Stimulated activated CD4-positive, alpha-beta T cell treated with anti-CD3 and anti-CD28 coated beads, TNF-alpha, amount 100 ng/mL, for 24 hours (primary cell): ENCODE measurements at regions not wholly inside any gene's neighbourhood (a gene's known extent, or its start where the extent isn't known, plus 50 kb on each side); places are given as distances from the start of the nearest gene placed in this dataset.

Experiments
- DNase-seq, 3 experiments: peaks; one replicate each; pipeline ENCODE4 v3.0.0-alpha.2; 2020; ENCODE audit warnings: low read depth in 3 of 3

DNA sequence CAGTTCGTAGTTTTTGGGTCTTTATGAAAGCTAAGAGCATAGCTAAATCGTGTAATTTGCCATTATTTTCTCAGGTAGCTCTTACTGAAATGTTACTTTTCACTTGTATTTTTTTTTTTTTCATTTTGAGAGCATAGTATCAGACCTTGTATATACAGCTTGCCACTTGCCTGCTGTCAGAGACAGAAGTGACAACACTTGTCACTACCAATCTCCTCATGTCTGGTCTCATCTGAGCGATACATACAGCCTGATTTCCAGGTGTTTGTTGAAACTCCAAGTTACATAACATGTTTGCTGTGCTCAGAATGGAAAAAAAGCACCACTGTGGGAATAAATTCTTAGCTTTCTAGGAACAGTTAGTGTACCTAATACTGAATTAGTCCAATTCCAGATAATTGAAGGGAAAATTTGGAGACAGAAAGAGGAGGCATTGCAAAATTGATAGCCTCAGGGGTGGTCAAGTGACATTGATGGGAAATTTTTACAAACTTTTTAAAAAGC lies 621.4 kb upstream of the PKN2 start:
- DNase-seq, result no peak

DNA sequence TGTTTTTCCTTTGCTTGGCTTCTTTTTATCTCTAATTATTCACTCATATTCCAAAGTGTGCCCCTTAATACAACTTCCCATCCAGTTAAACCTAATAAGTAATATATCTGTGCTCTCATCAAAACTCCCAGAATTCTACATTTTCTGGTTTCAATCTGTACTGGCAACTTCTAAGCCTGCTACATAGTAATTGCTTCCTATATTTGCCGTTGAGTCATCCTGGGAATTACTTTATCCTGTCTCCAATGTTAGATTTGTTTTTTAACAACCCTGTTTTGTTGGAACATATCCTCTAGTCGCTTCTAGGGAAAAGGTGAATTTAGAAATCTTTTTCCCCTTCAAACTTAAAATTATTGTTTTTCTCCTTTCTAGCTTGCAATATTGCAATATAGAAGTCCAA lies 620.5 kb upstream of the PKN2 start:
- DNase-seq, result no peak

DNA sequence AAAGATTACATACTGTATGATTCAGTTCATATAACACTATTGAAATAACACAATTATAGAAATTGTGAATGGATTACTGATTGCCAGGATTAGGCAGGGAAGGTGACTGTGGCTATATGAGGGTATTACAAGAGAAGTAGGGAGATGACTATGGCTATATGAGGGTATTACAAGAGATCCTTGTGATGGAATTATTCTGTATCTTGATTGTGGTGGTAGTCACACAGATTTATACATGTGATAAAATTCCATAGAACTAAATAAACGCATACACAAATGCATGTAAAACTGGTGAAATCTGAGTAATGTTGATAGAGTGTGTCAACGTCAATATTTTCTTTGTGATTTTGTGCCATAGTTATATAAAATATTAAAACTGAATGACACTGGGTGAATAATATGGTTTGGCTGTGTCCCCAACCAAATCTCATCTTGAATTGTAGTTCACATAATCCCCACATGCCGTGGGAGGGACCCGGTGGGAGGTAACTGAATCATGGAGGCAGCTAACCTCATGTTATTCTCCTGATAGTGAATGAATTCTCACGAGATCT lies 615.6 kb upstream of the PKN2 start:
- no peak for DNase-seq

DNA sequence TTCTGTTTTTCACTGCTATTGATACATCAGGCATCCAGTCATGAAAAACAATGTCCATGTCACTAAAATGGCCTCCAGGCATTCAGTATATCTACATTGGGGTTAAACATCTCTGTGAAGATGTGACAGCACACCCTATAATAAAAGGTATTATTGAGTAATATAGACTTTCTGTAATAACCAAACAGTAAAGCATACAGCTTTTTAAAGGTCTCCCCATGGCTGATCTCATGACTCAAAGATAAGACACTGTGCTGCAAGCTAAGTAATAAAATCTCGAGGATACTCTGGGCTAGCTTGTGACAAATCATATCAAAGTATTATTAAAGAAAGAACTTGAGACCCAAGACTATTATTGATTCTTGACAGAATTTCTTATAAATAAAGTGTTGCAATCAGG lies 613.1 kb upstream of the PKN2 start:
- no peak for DNase-seq

DNA sequence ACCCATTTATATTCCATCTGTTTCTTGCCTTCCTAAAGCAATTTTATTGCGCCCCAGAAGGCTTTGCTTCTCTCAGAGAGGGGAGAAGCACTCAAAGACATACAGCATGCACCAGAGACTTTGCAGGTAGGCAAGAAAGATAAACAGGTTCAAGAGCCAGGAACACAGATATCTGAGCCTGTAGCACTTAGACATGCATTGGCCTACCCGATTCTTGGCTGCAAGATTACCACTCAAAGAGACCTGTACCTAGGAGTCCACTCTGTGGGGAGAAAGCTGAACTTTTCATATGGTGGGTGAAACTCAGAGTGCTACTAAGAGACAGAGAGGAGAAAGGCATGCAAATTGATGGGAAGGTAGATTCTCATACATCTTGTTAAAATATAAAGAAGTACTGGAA lies 609.4 kb upstream of the PKN2 start:
- DNase-seq, result no peak

DNA sequence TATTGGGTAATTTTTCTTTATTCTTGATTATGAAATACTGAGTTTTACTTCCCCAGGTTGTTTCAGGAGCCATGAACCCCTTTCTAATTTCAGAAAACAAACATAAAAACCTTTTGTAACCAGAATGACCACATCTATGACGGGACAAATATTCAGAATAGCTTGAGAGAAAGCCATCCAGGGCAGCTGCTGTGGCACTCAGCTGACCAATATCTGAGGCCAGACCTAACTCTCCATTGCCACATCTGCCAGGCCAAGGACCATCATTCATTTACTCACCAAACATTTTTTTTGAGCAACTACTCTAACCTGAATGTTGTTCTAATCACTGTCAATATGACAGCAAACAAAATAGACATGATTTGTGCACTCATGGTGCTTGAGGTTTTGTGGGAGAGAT lies 608.3 kb upstream of the PKN2 start:
- no peak for DNase-seq

DNA sequence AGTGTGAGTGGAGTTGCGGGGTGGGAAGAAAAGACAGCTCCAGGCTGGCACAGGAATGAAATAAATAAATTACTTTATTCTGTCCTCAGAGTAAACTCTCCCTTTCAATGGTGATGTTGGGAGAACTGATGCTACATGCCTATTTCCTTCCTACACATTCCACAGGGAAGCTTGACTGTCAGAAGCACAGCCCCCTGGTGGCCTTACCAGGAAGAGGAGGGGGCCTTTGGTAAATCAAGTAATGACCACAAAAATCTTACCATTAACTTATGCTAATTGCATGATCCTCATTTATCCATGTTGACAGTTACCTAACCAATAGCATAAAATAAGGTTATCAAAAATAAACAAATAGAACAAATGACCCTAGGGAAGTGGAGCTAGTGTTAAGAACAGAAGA lies 605.0 kb upstream of the PKN2 start:
- DNase-seq, result no peak

DNA sequence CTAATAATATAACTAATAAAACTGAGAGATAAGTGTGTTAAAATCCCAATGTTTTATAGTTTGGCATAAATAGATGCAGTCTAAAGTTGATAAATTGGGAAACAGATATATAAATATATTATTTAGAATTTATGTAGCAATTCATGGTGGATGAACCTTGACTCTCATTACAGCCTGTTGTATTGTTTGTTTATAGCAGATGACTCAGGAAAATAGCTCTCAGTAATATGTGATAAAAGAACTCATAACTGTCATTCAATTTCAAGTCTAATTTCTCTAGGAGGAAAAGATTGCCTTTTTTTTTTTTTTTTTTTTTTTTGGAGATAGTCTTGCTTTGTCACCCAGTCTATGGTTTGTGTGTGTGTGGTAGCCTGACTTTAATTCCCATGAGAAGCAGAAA lies 603.2 kb upstream of the PKN2 start:
- no peak for DNase-seq

DNA sequence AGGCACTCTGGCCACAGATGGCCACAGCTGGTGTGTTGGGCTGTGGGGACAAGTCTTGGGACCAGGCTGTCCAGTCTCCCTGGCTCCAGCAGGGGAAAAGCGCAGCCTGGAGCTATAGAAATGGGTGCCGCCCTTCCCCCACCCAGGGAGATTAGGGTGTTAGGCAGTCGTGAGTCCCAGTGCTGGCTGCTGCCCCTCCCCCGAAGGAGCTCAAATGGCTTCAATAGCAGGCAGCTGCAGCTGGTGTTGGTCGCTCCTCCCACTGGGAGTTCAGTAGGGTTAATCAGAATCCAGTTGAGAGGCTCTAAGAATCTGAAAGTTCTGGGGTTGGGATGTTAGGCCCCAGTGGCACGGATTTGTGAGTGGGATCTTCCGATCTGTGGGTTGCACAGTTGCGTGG lies 595.6 kb upstream of the PKN2 start:
- DNase-seq, result no peak

DNA sequence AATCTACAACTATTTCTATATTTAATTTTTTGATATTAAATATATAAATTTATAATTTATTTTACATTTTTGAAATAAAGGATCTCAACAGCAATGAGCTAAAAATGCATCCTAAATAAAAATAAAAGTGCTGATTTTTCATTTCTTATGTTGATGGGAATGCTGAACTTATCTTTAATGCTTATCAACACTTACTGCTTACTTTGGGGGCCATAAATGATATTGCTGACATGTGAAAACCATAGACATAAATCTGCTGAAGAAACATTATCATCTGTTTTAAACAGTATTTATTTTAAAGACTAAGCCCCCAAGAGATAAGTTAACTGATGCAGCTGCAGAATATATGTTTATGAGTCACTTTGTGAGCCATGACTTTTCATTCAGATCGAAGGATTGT lies 594.1 kb upstream of the PKN2 start:
- no peak for DNase-seq

DNA sequence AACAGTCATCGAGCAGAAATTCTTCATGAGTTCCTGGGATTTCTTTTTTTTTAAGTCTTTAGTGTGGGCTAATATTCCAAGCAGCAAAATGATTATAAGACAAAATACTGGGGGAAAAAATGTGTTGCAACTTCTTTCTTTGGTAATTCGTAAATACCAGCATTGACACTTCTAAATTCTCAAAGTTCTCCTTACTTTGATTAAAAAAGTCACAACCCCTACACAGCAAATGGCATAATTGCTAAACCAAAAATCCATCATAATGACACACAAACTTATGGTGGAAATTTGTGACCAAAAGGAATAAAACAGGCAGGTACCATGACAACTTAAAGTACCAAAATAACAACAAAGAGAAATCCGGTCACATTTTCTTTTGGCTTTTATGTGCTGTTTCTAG lies 585.2 kb upstream of the PKN2 start:
- DNase-seq, result no peak

DNA sequence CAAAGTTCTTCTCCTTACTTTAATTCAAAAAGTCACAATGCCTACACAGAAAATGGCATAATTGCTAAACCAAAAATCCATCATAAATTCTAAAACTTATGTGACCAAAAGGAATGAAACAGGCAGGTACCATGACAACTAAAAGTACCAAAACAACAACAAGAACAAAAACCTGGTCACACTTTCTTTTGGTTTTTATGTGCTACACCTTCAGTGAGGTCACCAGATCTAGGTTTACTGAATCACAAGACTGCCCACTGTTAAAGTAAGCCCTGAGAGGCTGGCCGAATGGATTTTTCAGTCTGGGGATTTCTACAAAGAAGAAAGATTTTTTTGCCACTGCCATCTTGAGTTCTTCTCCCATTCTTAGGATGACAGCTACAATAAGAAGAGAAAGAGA lies 583.0 kb upstream of the PKN2 start:
- no peak for DNase-seq

DNA sequence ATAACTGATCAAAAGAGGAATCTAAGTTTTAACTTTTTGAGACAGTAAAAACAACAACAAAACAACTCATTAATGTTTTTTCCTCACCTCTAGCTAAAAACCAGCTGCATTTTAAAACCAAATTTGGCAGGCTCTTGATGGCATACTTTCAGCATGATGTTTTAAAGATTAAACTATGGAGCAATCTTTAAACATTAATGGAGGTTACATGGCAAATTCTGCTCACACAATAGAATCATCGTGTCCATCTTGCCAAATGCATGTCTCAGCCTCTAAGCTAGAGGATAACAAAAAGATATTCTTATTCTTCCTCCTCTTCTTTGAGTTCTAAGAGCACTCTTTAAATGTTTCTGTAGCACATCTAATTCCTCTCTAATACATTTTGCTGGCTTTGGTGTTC lies 579.8 kb upstream of the PKN2 start:
- DNase-seq, result no peak

DNA sequence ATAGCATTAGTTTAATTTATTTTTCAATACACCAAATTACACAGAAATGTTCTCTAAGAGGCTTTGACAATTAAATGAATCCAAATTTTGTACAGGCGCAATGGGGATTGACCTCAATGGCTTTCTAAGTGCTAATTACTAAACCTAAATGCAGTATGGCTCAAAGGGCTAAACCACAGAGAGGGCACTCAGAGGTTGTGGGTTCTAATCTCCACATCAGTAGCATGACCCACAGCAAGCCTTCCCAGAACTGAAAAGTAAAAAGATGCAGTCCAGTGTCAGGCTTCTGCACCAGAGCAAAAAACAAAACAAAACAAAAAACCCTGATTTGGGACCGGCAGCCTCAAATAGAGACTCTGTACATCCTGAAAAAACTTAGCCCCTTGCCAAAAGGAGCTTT lies 579.2 kb upstream of the PKN2 start:
- DNase-seq, result no peak

DNA sequence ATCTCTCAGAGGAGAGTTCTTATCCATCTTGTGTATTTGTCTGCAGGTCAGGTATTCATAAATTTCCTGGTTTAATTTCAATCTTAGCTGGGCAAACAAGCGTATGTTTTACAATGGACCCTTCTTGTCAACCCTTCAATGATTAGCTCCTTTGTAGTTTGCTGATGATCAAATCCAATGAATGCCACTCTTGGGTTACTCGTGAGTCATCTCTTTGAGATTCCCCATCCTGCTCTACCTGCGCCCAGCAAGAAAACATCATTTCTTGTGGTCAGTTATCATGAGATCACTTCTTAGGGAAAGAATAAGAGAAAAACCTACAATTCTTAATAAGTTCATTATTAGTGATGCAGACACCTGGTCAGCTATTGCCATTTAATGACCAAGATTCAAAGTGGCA lies 572.3 kb upstream of the PKN2 start:
- no peak for DNase-seq

DNA sequence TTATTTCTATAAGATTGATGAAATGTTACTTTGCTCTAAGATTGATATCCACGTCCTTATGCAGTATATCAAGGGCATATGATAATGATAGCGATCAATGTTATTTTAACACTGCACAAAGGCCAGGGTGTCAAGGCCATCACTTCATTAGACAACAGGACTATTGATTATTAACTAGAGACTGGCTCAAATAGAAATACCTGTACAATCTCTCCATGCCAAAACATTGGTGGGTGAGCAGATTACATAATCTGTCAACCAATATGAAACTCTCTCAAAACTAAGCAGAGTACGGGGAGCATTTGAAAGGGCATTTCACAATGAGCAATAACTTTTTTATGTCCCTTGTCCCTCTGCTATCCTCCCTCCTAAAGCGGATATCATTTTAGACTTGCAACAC lies 566.5 kb upstream of the PKN2 start:
- DNase-seq, result no peak

DNA sequence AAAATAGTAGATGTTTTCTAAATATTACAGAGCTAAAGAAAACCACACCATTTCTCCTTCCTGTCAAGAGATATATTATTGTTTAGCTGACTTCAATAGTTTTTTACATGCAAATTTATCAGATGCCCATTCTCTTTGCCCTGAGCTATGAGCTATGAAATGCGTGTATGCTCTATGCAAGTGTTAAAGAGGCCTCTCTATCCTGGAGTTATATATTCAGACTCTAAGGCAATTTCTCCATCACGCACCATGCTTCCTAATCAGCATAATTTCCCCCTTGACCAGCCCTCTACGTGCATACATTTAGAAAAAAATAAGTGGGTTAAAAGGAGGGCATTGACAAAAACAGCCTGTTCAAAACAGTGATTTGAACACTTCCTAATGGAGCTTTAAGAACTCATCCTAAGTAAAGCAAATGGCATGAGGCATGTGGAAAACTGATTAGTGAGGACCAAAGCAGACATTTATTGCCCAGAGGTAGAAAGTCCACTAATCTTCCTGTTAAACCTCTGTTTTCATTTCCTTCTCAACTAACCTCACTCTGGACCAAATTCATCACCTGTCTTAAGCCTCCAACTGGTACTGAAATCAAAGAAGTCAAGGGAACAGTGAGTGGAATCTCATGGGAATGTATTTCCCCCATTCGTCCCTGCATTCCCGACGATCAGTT lies 565.8 kb upstream of the PKN2 start:
- DNase-seq, result no peak

DNA sequence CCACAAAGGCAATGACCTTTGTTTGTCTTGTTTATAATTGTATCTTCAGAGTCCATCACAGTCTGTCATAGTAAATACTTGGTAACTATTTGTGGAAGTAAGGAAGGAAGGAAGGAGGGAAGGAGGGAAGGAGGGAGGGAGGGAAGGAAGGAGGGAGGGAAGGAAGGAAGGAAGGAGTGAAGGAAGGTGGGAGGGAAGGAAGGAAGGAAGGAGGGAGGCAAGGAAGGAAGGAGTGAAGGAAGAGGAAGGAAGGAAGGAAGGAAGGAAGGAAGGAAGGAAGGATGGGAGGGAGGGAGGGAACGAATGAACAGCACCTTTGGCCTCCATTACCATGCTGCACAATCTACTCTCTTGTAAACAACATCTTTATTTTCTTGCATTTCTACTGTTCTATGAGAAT lies 559.5 kb upstream of the PKN2 start:
- no peak for DNase-seq

DNA sequence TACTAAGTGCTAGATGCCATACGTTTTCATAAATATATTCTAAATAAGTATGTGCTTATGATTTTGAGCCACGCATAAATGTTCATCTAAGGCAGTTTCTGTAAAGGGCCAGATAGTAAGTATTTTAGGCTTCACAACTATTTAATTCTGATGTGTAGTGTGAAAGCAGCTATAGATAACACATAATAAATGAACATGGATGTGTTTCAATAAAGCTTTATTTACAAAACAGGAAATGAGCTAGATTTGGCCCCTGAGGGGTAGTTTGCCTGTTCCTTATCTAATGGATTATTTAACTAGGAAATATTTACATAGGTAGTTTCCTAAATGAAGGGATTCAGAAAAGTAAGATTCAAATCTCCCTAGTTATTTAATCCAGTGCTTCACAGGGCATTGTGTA lies 557.6 kb upstream of the PKN2 start:
- no peak for DNase-seq

DNA sequence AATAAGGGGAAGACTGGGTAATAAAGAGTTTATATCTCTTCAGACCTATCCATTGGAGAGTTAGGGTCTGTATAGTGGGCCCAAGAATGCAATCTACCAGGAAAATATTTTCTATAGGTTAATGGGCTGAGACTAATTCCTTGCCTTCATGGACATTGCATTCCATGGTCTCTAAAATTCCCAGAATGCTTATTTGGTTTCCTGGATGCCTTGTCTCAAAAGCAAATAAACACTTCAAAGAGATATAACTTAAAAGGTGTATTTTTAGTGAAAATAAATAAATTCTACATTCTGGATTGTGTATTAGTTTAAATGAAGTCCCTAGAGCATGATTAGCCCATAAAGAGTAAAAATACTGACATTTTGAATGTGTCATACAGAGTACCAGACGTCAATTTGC lies 550.1 kb upstream of the PKN2 start:
- DNase-seq, result no peak

DNA sequence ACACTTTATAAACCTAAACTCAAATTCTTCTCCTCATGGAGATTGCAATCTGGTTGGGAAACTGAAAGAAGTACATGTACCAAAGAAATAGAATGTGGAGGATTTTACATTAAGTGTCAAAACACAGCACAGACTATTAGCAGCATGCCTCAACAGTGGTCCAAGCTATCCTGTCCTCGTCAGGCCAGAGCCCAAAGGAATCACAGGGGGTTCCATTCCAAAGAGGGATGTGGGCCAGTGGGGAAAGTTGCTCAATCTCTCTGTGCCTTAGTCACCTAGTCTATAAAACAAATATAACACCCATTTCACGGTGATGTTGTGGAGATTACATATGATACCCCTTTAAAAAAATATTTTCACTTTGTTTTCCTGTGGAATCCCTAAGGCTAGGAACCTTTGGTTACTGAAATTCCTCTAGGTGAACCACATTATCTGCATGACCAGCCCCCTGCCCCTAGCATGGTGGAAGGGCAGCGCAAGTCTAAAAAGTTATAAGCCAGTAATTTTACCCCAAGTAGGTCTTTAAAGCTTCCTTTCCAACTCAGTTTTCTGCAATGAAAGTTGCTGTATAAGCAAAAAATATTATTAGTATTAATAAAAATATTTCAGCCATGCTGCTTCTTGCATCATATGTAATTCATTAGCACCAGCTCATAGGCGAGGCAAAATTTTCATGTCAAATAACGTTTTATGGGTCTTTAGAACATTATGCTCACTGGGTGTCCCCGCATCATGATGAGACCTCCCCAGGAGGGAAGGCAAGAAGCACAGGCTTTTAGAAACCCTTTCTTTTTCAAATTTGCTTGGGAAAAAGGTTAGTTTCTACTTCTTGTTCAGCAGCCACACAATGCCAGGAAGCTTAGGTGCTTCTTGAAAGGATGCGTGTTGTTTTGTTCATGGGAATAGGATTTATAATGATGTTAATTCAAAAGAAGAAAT lies 548.8 kb upstream of the PKN2 start:
- DNase-seq, result no peak

DNA sequence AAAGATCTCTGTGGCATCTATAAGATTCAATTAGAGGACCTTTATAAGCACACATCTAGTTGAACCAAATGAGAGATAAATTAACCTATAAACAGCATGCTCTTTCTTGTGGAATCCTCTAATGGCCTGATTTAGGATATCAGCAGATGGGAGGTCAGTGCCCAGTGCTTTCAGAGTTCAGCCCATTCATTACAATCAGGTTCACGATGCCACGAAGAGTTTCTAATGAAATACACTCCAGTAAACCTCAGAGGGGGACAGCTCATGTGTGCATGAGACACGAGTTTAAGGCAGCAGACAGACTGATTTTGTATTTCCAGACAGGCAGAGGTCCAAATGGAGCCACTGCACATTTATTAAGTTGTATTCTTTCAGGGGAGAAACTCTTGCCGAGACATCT lies 544.4 kb upstream of the PKN2 start:
- DNase-seq, result no peak

DNA sequence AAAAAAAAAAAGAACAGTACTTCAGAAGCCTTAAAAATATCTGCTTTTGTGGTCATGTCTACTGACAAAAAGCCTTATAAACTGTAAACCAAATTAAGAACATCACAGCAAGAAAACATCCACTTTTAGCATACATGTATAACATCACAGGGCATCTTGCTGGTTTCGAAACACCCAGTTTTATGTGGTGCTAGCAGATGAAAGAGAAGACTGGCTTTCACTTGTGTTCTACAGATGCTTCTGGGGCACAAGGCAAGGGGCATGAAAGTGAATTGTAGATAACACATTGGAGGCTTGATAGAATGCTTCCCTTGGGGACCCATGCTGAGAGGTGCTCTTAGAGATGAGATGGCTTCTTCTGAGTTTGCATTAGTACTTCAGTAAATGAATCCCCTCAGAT lies 543.7 kb upstream of the PKN2 start:
- DNase-seq, result no peak
